CD4-positive, alpha-beta T cell treated with Interferon alpha-2 for 1 hour (primary cell): ENCODE measurements at regions not wholly inside any gene's neighbourhood (a gene's known extent, or its start where the extent isn't known, plus 50 kb on each side); places are given as distances from the start of the nearest gene placed in this dataset.
"Not testable (repeated sequence)": the region's sequence is repeated elsewhere in the genome, so short reads cannot be mapped to it uniquely, and the experiment has no call there.

Experiments used
- DNase-seq, 2 donors: peaks; one replicate each; pipeline ENCODE4 v3.0.0-alpha.2; 2020 to 2022

DNA sequence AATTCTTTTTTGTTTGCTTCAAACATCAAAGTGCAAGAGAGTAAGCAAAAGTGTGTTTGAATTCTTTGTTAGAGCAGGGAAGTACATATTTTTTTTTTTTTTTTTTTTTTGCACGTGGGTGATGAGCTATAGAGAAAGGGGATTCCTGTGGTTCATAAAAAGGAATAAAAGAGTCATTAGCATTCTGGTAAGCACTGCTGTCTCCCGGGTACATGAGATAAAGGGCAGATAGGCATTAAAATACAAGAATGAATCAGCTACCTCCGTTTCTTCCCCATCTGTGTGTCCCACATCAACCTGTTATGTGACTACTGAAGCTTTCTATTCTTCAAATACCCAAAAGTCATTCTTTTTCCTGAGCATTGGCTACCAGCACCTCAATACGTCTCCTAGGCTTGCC lies 102.4 kb upstream of the SEMA3D start:
- DNase-seq = no peak

GRCh38 chr7:85287106-85287825 lies 100.4 kb upstream of the SEMA3D start:
- DNase-seq = no peak

- no peak for DNase-seq
Observed at GRCh38 chr7:85286446-85286845, 99.6 kb upstream of the SEMA3D start.

GRCh38 chr7:85285527-85285926 lies 98.7 kb upstream of the SEMA3D start:
- no peak for DNase-seq

DNA sequence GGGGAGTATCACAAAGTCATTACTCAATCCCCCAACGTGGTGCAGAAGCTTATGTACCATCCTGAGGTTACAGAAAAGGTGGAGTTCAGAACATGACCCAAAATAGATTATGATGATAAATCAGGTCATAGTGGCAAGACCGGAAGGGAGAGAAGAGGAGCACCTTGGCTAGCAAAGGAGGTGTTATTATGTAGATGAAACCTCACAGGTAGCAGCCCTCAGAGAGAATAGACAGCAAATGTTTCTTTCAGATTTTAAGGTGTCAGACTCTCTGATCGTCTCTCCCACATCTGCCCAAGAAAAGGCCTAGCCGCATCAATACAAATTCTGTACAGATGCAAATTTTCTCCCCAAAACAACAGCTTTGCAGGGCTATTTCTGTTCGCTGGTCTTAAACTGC lies 88.3 kb upstream of the SEMA3D start:
- no peak for DNase-seq

DNA sequence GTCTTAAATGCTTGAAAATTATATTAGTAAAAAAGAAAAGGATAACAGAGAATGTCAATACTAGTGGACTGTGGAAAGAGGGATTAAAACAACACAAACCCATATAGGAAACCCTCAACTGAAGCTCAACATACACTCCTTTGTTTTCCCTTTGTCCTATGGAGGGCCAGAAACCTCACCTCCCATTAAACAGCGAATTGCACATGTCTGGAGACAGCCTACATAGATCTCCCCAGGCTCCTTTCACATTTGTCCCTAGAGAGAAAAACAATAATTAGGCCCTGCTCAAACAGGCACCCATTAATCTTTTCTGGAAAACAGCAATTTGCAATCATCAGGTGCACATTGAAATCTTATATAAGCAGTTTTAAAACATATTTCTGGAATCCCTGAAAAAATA lies 87.6 kb upstream of the SEMA3D start:
- DNase-seq = no peak

- DNase-seq = no peak
Observed at GRCh38 chr7:85262891-85263290, 76.0 kb upstream of the SEMA3D start.

- no peak for DNase-seq
Observed at GRCh38 chr7:85261336-85261735, 74.5 kb upstream of the SEMA3D start.

- not testable (repeated sequence) for DNase-seq
Observed at GRCh38 chr7:85249787-85250186, 62.9 kb upstream of the SEMA3D start.

DNA sequence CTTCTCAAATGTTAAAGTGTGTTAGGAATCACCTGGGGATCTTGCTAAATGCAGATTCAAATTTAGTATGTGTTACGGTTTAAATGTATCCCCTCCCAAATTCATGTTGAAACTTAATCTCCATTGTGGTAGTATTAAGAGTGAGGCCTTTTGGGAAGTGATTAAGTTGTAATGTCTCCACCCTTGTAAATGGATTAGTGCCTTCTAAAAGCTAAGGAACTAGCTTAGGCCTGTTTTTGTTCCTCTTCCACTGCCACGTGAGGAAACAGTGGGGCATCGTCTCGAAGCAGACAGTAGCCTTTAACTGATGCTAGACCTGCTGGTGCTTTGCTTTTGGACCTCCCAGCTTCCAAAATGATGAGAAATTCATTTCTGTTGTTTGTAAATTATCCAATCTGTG lies 52.3 kb upstream of the SEMA3D start:
- DNase-seq = no peak

DNA sequence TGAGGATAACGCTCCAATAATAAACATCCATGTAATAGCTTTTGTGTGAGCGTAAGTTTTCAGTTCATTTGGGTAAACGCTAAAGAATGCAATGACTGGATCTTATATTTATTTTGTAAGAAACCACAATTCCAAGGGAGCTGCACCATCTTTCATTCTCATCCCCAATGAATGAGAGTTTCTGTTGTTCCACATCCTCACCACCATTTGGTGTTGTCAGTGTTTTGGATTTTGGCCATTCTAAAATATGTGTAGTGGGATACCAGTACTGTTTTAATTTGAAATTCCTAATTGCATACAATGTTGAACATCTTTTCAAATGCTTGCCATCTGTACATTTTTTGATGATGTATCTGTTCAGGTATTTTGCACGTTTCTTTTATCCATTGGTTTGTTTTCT lies 50.9 kb upstream of the SEMA3D start:
- DNase-seq = no peak
